ENCODE measurements at regions not wholly inside any gene's neighbourhood (a gene's known extent, or its start where the extent isn't known, plus 50 kb on each side); places are given as distances from the start of the nearest gene placed in this dataset.

DNA sequence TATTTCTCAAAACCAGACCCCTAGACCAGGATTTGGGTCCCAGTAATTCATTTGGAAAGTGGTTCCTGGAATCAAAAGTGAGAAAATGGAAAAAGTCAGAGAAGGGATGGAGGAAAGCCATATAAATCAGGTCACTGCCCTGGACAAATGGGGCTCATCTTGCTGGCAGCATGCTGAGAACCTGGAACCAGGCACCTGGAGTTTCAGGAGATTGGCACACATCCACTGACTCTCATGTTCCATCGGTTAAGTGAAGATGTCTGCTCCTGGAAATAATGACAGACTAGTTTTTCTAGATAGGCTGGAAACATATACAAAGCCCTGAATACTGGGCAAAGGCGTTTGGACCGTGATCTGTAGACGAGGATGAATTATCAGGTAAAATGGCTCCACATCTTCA lies 163.6 kb upstream of the HS3ST1 start:
- DNase-seq (ENCODE audit: low read depth), result no peak

DNA sequence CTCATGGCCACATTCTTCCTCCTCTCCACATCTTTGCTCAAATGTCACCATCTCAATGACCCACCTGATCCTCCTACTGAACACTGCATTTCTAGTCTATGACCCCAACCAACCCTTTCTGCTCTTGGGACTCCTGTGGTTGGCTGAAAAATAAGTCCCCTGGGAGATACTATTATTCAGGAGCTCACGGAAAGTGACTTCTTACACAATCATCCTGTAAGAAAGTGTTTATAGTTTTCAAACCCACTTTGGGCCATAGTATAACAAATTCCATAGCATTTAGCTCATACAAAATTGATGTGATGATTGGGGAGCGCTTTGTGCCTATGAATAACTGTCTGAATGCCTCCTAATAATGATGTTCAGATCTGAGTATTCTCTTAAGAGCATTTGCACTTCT lies 161.4 kb upstream of the HS3ST1 start:
- no peak for DNase-seq (ENCODE audit: low read depth)

DNA sequence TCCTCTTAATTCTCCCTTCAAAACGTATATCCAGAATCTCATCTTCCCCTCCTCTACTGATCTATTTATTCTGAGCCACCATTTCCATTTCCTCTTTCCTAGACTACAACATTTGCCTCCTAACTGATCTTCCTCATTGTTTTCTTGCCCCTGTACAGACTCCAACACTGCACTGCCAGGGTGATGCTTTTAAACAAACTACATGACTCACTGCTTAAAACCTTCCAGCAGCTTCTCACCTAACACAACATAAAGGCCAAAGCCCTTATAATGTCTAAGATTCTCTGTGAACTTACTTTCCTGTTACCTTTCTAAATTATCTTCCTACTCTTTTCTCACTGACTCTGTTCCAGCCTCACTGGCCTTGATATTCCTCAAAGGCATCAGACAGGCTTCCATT lies 161.0 kb upstream of the HS3ST1 start:
- DNase-seq (ENCODE audit: low read depth), result no peak

DNA sequence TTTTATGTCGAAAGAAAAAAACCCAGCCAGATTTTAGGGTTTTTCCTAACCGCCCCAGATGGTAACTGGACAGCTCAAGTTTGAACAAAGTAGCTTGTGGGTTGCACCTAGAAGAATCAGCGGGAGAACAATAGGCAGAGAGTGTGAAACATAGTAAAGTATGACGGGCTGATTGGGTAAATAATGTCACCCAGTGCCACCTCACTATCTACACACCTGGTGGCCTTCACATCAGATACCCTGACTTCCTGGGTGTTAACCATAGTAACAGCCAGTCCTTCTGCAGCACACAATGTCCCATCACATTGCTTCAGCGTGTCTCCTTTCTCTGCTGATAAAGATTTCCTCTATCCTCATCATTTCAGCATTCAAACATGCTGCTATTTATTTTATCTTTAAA lies 159.1 kb upstream of the HS3ST1 start:
- DNase-seq (ENCODE audit: low read depth), result no peak

DNA sequence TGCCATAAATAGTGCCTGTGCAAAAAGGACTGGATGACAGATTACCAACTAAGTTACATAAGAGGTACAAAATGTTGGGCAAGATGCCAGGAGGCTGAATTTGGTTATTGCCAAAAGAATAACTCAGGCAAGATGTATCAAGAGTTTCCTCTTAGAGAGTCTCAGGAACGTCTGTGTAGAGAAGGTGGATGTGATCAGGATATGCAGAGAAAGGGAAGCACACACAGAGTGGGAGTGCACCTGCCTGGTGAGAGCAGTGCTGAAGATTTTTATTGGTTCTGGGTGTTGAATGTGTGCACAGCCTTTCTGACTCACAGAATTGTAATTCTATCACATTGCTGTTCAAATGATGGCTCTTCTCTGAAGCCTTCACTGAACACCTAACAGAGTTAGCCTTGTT lies 156.8 kb upstream of the HS3ST1 start:
- no peak for DNase-seq (ENCODE audit: low read depth)

DNA sequence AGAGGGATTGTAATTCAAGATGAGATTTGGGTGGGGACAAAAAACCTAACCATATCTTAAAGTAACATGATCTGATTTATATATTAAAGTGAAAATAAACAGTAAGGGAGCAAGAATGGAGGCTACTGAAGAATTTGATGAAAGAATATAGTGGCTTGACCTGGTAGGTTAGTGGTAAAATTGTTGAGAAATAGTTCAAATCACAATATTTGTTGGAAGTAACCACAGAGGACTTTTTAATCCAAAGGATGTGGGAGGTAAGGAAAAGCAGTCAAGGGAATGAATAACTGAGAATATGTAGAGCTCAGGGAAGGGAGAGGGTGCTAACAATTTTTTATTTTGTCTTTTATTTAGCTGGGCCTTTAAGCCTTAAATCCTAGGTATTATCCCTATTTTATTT lies 139.8 kb upstream of the HS3ST1 start:
- DNase-seq (ENCODE audit: low read depth), result no peak

DNA sequence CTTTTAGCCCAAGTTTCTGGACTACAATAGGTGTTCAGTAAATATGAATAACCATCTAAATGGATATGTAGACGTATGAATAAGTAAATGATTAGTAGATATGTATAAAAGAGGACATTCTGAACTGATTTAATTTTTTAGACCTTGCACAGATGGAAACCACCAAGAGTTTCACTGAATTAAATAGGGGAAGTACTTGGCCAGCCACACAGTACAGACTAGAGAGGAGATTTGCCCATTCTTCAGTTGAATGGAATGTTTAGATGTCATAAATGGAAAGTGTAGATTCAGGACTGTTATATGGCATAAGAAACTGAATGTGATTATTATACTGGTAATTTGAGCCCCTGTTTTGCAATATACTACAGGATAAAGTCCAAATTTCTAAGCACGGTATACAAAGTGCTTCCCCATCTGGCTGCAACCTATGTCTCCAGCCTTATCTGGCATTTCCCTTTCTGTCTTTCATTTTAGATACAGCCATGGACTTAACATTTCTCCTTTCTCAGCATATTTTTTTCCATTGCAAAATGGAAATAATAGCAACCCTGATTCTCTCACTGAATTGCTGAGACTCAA lies 137.8 kb upstream of the HS3ST1 start:
- no peak for DNase-seq (ENCODE audit: low read depth)

DNA sequence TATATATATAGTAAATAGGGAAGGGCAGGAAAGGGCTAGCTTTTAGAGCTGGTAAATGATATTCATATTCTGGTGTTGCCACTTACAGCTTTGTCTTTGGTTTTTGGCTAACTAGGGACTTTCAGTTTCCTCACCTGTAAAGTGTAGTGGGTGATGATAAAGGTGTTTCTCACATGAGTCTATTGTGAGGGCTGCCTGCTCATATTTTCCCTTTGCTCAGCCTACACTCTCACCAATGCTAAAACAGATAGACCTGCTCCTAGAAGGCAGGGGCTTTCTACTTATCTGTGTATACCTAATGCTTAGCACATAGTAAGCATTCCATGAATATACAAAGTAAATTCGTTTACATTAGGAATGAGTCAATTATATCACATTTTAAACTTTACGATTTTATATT lies 137.2 kb upstream of the HS3ST1 start:
- DNase-seq (ENCODE audit: low read depth), result no peak

DNA sequence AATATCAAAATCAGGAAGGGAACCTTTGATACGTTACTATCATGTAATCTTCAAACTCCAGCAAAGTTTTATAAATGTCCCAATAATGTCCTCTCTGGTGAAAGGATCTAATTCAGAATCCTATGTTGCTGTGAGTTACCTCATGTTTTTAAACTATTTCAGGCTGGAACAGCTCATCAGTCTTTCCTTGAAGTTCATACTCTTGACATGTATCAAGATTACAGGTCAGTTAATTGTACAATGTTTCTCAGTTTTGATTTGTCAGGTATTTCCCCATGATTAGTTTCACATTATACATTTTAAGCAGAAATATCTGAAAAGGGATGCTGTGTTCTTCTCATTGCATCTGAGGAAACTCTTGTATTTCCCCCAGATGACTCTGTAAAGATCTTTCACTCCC lies 136.5 kb upstream of the HS3ST1 start:
- DNase-seq (ENCODE audit: low read depth), result no peak

DNA sequence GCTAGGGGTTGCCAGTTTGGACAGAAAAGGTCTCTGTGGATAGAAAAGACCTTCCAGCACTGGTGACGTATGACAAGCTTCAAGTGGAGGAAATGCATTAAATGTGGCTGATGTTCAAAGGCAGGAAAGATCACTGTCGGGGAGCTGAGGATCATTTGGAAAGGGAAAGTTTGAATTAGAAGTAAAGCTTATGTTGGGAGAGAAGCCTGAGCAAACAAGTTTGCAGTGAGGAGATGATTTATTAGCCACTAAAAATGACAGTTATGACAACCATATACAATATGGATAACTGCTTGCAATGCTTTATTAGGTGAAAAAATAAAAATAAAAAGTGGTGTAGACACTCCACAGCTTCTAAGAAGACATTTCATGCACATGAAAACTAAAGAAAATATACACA lies 135.3 kb upstream of the HS3ST1 start:
- DNase-seq (ENCODE audit: low read depth), result no peak

DNA sequence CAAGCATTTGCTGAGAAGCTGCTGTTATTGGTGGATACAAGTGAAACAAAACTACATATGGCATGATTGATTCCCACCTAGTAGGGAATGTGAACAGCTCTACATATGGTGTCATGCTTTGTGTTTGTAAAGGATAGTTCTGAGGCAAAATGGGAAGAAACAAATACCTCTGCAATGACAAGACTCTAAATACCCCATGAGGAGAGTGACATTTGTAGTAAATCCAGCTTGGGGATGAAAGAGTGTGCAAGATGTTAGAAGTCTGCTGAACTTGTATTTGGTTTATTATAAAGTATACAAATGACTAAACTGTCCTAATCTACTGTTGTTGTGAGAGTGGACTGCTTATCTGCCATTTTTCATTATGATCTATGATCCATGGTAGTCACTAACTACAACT lies 120.8 kb upstream of the HS3ST1 start:
- DNase-seq (ENCODE audit: low read depth), result no peak

DNA sequence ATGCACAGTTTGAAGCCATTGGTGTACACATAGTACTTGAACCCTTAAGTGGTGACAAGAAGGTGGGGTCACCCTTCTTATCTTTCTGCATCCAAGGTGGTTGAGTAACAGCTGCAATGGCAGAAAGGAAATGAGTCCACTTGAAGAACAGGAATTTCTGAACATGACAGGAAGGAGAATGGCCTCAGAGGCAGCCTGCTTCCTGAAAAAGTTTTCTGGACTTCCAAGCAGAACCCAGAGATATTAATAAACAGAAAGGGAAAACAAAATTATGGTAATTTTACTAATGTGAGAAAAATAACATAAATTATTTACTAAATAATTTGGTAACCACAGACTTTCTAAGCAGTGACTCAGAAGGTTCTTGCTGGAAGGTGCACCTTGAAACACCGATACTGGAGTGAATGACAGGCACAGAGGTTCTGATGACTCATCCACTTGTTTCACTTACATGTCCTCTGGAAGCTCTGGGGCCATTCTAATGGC lies 119.9 kb upstream of the HS3ST1 start:
- DNase-seq (ENCODE audit: low read depth), result no peak

DNA sequence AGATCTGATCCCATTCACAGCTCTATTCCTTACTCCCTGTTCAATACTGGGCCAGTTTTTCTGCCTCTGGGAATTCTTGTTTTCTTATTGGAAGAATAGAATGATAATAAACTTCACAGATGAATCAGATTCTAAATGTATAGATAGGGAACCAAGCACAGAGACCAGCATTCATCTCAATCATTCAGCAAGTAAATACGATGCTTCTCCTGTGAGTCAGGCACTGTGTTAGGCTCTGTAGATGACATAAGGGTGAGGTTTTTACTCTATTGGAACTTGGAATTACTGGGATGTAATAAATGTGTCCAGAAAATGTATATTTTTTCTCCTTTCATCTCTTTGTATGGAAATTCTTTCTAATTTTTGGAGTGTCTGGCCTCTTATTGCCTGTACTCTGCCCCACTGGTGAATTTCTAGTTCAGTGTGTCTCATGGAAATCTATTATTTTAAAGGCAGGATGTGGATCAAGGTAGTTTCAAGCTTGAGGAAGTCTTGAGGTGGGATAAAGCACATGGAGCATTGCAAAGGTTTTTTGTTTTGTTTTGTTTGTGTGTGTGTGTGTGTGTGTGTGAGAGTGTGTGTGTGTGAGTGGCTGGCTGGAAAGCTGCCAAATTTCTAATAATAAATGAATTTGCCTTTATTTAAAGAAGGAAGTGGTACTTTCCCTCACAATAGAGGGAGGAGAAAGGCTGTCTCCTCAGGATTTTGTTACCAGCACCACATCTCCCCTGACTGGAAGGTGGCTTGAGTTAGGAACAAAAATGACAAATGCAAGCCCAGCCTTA lies 117.9 kb upstream of the HS3ST1 start:
- no peak for DNase-seq (ENCODE audit: low read depth)

DNA sequence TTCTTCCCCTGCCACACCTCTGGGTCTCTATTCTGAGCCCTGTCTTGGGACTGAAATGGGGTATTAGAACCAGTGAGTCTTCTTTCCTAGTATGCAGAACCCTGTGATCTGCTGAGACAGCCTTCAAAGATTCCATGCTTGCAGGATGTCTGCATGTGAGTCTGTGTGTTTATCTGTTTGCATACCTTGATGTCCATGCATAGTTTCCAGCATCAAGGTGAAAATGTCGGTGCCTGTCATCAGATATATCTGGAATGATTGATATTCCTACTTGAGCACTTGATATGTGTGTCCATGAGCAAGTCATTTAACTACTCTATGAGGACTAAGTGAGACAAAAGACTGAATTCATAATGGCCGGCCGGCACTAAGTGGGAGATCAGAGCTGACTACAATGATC lies 117.0 kb upstream of the HS3ST1 start:
- no peak for DNase-seq (ENCODE audit: low read depth)

DNA sequence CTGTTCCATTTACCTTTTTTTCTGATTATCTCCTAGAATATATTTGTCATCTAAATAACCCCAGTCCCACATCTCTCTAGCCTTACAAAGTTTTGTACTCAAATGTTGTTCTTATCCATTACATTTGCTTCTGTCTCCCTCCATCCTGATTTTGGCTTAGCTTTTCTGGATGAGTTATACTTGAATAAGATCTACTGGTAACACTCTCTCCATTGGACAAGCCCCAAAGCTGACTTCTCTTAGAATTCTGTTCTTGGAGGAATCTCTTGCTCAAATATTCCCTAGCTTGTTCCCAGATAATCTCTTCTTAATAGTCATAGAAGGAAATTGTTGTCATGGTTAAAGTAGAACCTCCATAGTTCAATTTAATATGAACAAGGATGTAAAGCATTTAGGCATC lies 115.5 kb upstream of the HS3ST1 start:
- DNase-seq (ENCODE audit: low read depth), result no peak

DNA sequence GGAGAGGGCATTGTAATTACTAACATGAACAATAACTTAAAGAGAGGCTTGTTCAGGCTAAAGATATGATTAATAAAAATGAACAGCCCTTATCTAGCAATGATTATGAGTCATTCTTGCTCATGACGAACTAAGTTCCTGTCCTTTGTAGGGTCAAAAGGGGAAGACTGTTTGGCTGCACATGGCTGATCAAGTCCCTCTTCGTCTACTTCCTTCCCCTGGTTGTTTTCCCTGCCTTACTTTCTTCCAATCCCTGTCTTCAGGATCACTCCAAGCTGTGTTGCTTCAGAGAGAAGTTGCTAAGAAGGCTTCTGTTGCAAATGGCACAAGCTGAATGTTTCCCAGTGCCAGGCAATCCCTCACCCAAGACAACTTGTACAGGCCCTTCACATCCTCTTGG lies 115.0 kb upstream of the HS3ST1 start:
- no peak for DNase-seq (ENCODE audit: low read depth)

DNA sequence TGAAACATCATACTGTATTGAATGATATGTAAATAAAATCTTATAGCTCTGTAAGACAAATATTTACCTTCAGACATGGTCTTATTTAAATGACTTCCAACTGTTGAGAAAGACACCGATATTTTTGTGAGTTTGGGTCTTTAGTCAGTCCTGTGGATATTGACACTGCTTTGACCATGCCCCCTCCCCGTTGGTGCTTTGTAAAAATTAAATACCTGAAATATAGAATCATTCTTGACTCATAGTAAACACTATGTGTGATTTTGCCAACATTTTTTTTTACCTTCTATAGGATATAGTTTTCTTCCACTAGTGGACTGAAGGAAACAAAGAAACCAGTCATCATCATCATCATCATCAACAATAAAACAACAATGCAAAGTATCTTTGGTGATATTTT lies 114.3 kb upstream of the HS3ST1 start:
- DNase-seq (ENCODE audit: low read depth), result no peak

DNA sequence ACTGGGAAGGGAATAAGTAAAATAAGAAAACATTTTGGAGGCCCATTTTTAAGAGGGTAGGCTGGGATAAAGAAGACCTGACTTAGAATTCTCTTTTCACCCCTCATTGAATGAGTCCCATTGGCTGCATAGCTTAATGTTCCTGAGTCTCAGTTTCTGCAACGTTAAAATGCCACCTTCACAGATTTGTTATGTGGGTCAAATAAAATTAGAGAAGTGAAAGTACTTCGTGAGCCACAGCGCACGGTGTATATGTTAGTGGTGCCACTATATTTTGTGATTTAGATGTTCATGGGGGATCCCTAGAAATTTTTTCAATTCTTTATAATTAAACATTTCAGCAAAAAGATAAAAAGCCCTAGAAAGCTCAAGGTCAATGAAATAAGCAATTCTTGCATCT lies 109.2 kb upstream of the HS3ST1 start:
- no peak for DNase-seq (ENCODE audit: low read depth)

DNA sequence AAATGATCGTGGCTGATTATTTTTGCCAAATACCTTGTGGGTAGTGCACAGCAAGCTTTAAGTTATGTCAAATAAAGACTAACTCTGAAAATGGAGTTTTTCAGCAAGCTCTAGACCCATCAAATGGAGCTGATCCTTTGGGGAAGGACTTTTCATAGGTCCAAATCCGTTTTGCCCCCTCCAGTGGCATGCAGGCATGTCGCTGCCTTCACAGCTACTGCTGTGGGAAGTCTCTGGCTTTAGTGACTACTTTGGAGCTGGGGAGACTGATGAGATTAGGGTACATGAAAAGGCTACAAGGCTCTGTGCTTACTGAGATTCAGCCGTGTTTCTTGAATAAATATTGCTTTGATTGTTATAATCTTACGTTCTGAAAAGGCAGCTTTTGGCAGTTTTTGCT lies 106.6 kb upstream of the HS3ST1 start:
- no peak for DNase-seq (ENCODE audit: low read depth)

DNA sequence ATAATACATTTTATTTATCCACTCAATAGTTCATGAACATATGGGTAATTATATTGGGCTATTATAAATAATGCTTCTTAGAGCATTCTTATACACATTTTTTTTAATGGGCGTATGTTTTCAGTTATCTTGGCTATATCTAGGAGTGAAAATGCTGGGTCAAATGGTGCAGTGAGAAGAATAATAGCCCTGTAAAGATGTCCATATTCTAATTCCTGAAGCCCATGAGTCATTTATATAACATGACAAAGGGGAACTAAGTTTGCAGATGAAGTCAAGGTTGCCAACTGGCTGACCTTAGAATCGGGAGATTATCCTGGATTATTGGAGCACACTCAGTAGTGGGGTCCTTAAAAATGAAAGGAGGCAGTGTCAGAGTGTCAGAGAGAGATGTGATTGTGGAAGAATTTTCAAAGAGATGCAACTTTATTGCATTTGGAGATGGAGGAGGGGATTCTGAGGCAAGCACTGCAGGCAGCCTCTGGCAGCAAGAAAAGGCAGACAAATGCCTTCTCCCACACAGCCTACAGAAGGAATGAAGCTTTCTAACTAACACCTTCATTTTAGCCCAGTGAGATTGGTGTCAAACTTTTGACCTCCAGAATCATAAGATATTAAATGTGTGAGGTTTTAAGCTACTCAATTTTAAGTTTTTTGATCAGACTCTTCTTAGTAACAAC lies 106.1 kb upstream of the HS3ST1 start:
- no peak for DNase-seq (ENCODE audit: low read depth)

DNA sequence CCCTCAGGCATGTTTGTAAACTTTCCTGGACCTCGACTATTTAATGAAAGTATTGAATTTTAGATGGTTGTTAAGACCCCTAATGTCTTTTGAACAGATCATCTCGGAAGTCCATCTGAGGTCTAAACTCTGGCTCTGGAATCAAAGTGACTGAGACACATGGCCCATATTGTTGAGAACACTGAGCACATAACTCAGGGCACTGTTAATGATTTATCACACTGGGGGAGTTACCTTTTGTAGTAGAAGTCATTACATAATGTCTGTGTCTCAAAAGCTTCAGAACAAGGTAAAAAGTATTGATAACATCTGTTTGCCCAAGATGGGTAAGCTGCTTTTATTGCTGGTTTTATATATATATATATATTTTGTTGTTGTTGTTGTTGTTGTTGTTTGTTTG lies 103.4 kb upstream of the HS3ST1 start:
- DNase-seq (ENCODE audit: low read depth), result no peak

DNA sequence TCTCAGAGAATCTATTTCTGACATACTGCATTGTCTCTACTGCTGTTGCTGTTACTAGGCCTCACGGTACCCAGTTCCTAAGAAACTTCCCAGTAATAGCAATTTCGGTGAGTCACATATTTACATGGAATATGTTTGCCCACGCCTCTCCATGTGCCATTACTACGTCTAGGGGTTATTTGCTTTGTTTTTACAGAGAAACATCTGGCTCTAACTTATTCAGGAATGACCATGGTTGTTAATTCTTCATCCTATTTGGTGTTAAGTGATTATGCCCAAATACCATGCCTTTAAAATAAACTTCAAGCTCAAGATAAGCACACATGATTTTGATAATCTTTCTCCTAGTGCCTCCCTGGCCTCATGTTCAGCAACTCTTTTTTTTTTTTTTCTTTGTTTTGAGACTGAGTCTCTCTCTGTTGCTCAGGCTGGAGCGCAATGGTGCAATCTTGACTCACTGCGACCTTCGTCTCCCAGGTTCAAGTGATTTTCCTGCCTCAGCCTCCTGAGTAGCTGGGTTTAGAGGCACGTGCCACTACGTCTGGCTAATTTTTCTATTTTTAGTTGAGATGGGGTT lies 101.0 kb upstream of the HS3ST1 start:
- no peak for DNase-seq (ENCODE audit: low read depth)

DNA sequence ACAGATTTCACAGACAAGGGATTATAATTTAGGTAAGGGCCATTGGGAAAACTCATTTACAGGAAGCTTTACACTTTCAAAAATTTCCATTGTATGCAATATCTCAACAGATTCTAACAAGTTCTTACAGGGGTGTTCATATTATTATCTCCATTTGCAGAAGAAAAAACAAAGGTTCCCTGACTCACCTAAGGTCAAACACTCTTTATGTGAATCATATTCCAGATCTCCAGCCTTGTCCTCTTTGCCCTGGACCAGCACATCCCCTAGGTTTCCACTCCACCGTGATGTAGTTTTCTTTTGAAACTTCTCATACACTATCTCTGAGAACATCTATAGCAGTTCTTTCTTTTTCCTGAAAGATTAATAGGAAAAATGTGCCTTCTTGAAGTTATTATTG lies 96.4 kb upstream of the HS3ST1 start:
- DNase-seq (ENCODE audit: low read depth), result no peak
